ENCODE measurements at regions not wholly inside any gene's neighbourhood (a gene's known extent, or its start where the extent isn't known, plus 50 kb on each side); places are given as distances from the start of the nearest gene placed in this dataset.

GRCh38 chr5:32934529-32934928 lies 223.4 kb downstream of the NPR3 start:
- H3F3A ChIP-seq (ENCODE audit: insufficient read depth, low read length, poor library complexity, severe bottlenecking) = no peaks in the 10 kb centered on the region
- no peak overlapping the region for H3K4me3 ChIP-seq (ENCODE audit: low read length)
- no peaks in the 10 kb centered on the region for H3K79me2 ChIP-seq (replicated peaks; ENCODE audit: insufficient read depth, low read length)
- H3K27ac ChIP-seq (ENCODE audit: low read length) = no peak overlapping the region
- no peaks in the 10 kb centered on the region for H3K36me3 ChIP-seq (ENCODE audit: insufficient read depth, low read length)
- H3K27me3 ChIP-seq (ENCODE audit: insufficient read depth, low read depth, low read length) = no peaks in the 10 kb centered on the region
- H3K9me2 ChIP-seq (ENCODE audit: insufficient read depth, low read length) = no peaks in the 10 kb centered on the region
- no peak for TF ChIP-seq EZH2 (IDR thresholded peaks at IDR 0.05; ENCODE audit: borderline replicate concordance, insufficient read depth, low read length, poor library complexity, severe bottlenecking)
- TF ChIP-seq MXI1 (conservative IDR thresholded peaks at IDR 0.05; ENCODE audit: poor library complexity, severe bottlenecking) = no peak
- TF ChIP-seq EP300 (conservative IDR thresholded peaks at IDR 0.05; ENCODE audit: poor library complexity, severe bottlenecking) = no peak
- no peak for TF ChIP-seq RAD21 (conservative IDR thresholded peaks at IDR 0.05)
- TF ChIP-seq TAF1 (IDR thresholded peaks at IDR 0.05; ENCODE audit: low read depth) = no peak
- TF ChIP-seq SMC3 (conservative IDR thresholded peaks at IDR 0.05; ENCODE audit: poor library complexity) = no peak
- TF ChIP-seq, protein P1, sequence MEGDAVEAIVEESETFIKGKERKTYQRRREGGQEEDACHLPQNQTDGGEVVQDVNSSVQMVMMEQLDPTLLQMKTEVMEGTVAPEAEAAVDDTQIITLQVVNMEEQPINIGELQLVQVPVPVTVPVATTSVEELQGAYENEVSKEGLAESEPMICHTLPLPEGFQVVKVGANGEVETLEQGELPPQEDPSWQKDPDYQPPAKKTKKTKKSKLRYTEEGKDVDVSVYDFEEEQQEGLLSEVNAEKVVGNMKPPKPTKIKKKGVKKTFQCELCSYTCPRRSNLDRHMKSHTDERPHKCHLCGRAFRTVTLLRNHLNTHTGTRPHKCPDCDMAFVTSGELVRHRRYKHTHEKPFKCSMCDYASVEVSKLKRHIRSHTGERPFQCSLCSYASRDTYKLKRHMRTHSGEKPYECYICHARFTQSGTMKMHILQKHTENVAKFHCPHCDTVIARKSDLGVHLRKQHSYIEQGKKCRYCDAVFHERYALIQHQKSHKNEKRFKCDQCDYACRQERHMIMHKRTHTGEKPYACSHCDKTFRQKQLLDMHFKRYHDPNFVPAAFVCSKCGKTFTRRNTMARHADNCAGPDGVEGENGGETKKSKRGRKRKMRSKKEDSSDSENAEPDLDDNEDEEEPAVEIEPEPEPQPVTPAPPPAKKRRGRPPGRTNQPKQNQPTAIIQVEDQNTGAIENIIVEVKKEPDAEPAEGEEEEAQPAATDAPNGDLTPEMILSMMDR (IDR thresholded peaks at IDR 0.05; ENCODE audit: poor library complexity, severe bottlenecking) = no peak
- no peak for TF ChIP-seq POLR2AphosphoS5 (IDR thresholded peaks at IDR 0.05)
- TF ChIP-seq REST (IDR thresholded peaks at IDR 0.05; ENCODE audit: borderline replicate concordance) = no peak
- H3K4me2 ChIP-seq (ENCODE audit: low read length) = no peak overlapping the region
- no peak overlapping the region for H3K9ac ChIP-seq (ENCODE audit: low read length)
- no peaks in the 10 kb centered on the region for H4K20me1 ChIP-seq (ENCODE audit: insufficient read depth)
- H2AFZ ChIP-seq (ENCODE audit: low read depth, low read length) = no peak overlapping the region
- no peaks in the 10 kb centered on the region for H3K9me3 ChIP-seq (ENCODE audit: low read length)

- no peaks in the 10 kb centered on the region for H3F3A ChIP-seq (ENCODE audit: insufficient read depth, low read length, poor library complexity, severe bottlenecking)
- no peaks in the 10 kb centered on the region for H3K79me2 ChIP-seq (replicated peaks; ENCODE audit: insufficient read depth, low read length)
- no peak overlapping the region for H3K9ac ChIP-seq (ENCODE audit: low read length)
- no peaks in the 10 kb centered on the region for H3K9me3 ChIP-seq (ENCODE audit: low read length)
- H3K4me3 ChIP-seq (ENCODE audit: low read length) = no peak overlapping the region
- no peaks in the 10 kb centered on the region for H3K9me2 ChIP-seq (ENCODE audit: insufficient read depth, low read length)
- no peaks in the 10 kb centered on the region for H3K36me3 ChIP-seq (ENCODE audit: insufficient read depth, low read length)
- TF ChIP-seq, protein P1 (IDR thresholded peaks at IDR 0.05; ENCODE audit: poor library complexity, severe bottlenecking) = no peak
- TF ChIP-seq REST (IDR thresholded peaks at IDR 0.05; ENCODE audit: borderline replicate concordance) = no peak
- TF ChIP-seq TAF1 (IDR thresholded peaks at IDR 0.05; ENCODE audit: low read depth) = no peak
- TF ChIP-seq EZH2 (IDR thresholded peaks at IDR 0.05; ENCODE audit: borderline replicate concordance, insufficient read depth, low read length, poor library complexity, severe bottlenecking) = no peak
- TF ChIP-seq SMC3 (conservative IDR thresholded peaks at IDR 0.05; ENCODE audit: poor library complexity) = no peak
- TF ChIP-seq POLR2AphosphoS5 (IDR thresholded peaks at IDR 0.05) = no peak
- TF ChIP-seq EP300 (conservative IDR thresholded peaks at IDR 0.05; ENCODE audit: poor library complexity, severe bottlenecking) = no peak
- no peak for TF ChIP-seq RAD21 (conservative IDR thresholded peaks at IDR 0.05)
- TF ChIP-seq MXI1 (conservative IDR thresholded peaks at IDR 0.05; ENCODE audit: poor library complexity, severe bottlenecking) = no peak
- H3K4me2 ChIP-seq (ENCODE audit: low read length) = no peak overlapping the region
- no peak overlapping the region for H2AFZ ChIP-seq (ENCODE audit: low read depth, low read length)
- no peaks in the 10 kb centered on the region for H4K20me1 ChIP-seq (ENCODE audit: insufficient read depth)
- no peaks in the 10 kb centered on the region for H3K27me3 ChIP-seq (ENCODE audit: insufficient read depth, low read depth, low read length)
- no peak overlapping the region for H3K27ac ChIP-seq (ENCODE audit: low read length)
Observed at GRCh38 chr5:32935283-32935682, 224.2 kb downstream of the NPR3 start.

Measured in neural cell (in vitro differentiated cells).